Peyer's patch (tissue), 4 donors: ENCODE measurements at regions not wholly inside any gene's neighbourhood (a gene's known extent, or its start where the extent isn't known, plus 50 kb on each side); places are given as distances from the start of the nearest gene placed in this dataset.

ENCODE experiments used
- CTCF ChIP-seq, 6 experiments: fragments of 450-650 bp in 4 of 6; fragments of 200-600 bp in 2 of 6; sonication (generic) in 1 of 6; IDR thresholded peaks; one replicate each; pipeline ENCODE4 v1.5.1; 2017 to 2019; ENCODE audit warnings: antibody characterized with exemption in 6 of 6, mild to moderate bottlenecking in 3 of 6, moderate library complexity in 1 of 6
- POLR2A ChIP-seq, 2 donors: fragments of 450-650 bp; IDR thresholded peaks; one replicate each; pipeline ENCODE4 v1.5.1; 2017; ENCODE audit warnings: antibody characterized with exemption in 2 of 2, mild to moderate bottlenecking in 2 of 2, moderate library complexity in 2 of 2

GRCh38 chr15:47523681-47524475 lies 193.4 kb upstream of the SEMA6D start:
- TF ChIP-seq CTCF (IDR thresholded peaks at IDR 0.05) (no peak), POLR2A (IDR thresholded peaks at IDR 0.05) (no peak)
